Chondrocyte (in vitro differentiated cells): ENCODE measurements at regions not wholly inside any gene's neighbourhood (a gene's known extent, or its start where the extent isn't known, plus 50 kb on each side); places are given as distances from the start of the nearest gene placed in this dataset.

Source experiments
- DNase-seq: peaks from one replicate; pipeline ENCODE4 v3.0.0; 2021; ENCODE audit warnings: mixed read lengths, low spot score
- H3K27ac Mint-ChIP-seq: one replicate; pipeline ENCODE4 v1.8.0; 2021; ENCODE audit warnings: mild to moderate bottlenecking, moderate library complexity, mixed read lengths; ENCODE audit not compliant: unreplicated experiment
- H3K27me3 Mint-ChIP-seq: 2 replicates; pipeline ENCODE4 v1.8.0; 2021; ENCODE audit warnings: low read depth, mixed read lengths
- H3K36me3 Mint-ChIP-seq: 2 replicates; pipeline ENCODE4 v1.8.0; 2021; ENCODE audit warnings: low read depth, mixed read lengths
- H3K4me1 Mint-ChIP-seq: 2 replicates; pipeline ENCODE4 v1.8.0; 2021; ENCODE audit warnings: low read depth, mild to moderate bottlenecking, mixed read lengths
- H3K4me3 Mint-ChIP-seq: one replicate; pipeline ENCODE4 v1.8.0; 2021; ENCODE audit warnings: mild to moderate bottlenecking, moderate library complexity, mixed read lengths; ENCODE audit not compliant: unreplicated experiment
- H3K9me3 Mint-ChIP-seq: 2 replicates; pipeline ENCODE4 v1.8.0; 2021; ENCODE audit warnings: low read depth, mixed read lengths
- CTCF ChIP-seq: fragments of 200-600 bp; sonication (generic); IDR thresholded peaks from 2 replicates; pipeline ENCODE4 v1.5.0; 2021; ENCODE audit warnings: antibody characterized with exemption, mild to moderate bottlenecking, moderate library complexity

- DNase-seq = no peak
- H3K4me3 Mint-ChIP-seq = no peak overlapping the region
- no peak for TF ChIP-seq CTCF
- peaks cover 12% of the 10 kb centered on the region for H3K27me3 Mint-ChIP-seq
- no peaks in the 10 kb centered on the region for H3K9me3 Mint-ChIP-seq
- peaks cover 17% of the 10 kb centered on the region for H3K4me1 Mint-ChIP-seq
- no peak overlapping the region for H3K27ac Mint-ChIP-seq
- H3K36me3 Mint-ChIP-seq = no peaks in the 10 kb centered on the region
These were observed 309.6 kb upstream of the SEMA6D start for GRCh38 chr15:47407692-47408091.

- H3K36me3 Mint-ChIP-seq = no peaks in the 10 kb centered on the region
- peaks cover 6% of the 10 kb centered on the region for H3K27me3 Mint-ChIP-seq
These were observed 308.3 kb upstream of the SEMA6D start for GRCh38 chr15:47409038-47409437.

GRCh38 chr15:47409600-47409999 is 307.7 kb upstream of the SEMA6D start:
- Mint-ChIP-seq H3K9me3 (no peaks in the 10 kb centered on the region), H3K27me3 (peaks cover 6% of the 10 kb centered on the region), H3K4me3 (no peak overlapping the region), H3K4me1 (peaks cover 17% of the 10 kb centered on the region), H3K36me3 (no peaks in the 10 kb centered on the region), H3K27ac (no peak overlapping the region)
- DNase-seq = no peak
- TF ChIP-seq CTCF = no peak

More at GRCh38 chr15:47409038-47409437, 308.3 kb upstream of the SEMA6D start:
- DNase-seq = no peak
- H3K4me3 Mint-ChIP-seq = no peak overlapping the region
- TF ChIP-seq CTCF = no peak
- H3K9me3 Mint-ChIP-seq = no peaks in the 10 kb centered on the region
- no peak overlapping the region for H3K27ac Mint-ChIP-seq
- peaks cover 17% of the 10 kb centered on the region for H3K4me1 Mint-ChIP-seq

- H3K4me1 Mint-ChIP-seq = peaks cover 16% of the 10 kb centered on the region
- no peaks in the 10 kb centered on the region for H3K36me3 Mint-ChIP-seq
- H3K4me3 Mint-ChIP-seq = no peak overlapping the region
- TF ChIP-seq CTCF = no peak
- no peak for DNase-seq
- peaks cover under 1% of the 10 kb centered on the region for H3K27me3 Mint-ChIP-seq
- no peak overlapping the region for H3K27ac Mint-ChIP-seq
- no peaks in the 10 kb centered on the region for H3K9me3 Mint-ChIP-seq
These were observed 307.1 kb upstream of the SEMA6D start for GRCh38 chr15:47410247-47410646.

GRCh38 chr15:47411733-47412132 is 305.6 kb upstream of the SEMA6D start:
- H3K27me3 Mint-ChIP-seq = no peaks in the 10 kb centered on the region
- no peak for DNase-seq
- H3K27ac Mint-ChIP-seq = no peak overlapping the region
- H3K9me3 Mint-ChIP-seq = no peaks in the 10 kb centered on the region
- no peaks in the 10 kb centered on the region for H3K36me3 Mint-ChIP-seq
- H3K4me1 Mint-ChIP-seq = peaks cover 26% of the 10 kb centered on the region
- TF ChIP-seq CTCF = no peak
- no peak overlapping the region for H3K4me3 Mint-ChIP-seq
